Stimulated activated CD8-positive, alpha-beta memory T cell treated with anti-CD3 and anti-CD28 coated beads, Interleukin-2, amount 100 ng/mL, for 48 hours (primary cell): ENCODE measurements at regions not wholly inside any gene's neighbourhood (a gene's known extent, or its start where the extent isn't known, plus 50 kb on each side); places are given as distances from the start of the nearest gene placed in this dataset.
"Not testable (repeated sequence)": the region's sequence is repeated elsewhere in the genome, so short reads cannot be mapped to it uniquely, and the experiment has no call there.

ENCODE experiments used
- DNase-seq, 2 donors: peaks; one replicate each; pipeline ENCODE4 v3.0.0-alpha.2; 2020; ENCODE audit warnings: low read depth in 2 of 2

DNA sequence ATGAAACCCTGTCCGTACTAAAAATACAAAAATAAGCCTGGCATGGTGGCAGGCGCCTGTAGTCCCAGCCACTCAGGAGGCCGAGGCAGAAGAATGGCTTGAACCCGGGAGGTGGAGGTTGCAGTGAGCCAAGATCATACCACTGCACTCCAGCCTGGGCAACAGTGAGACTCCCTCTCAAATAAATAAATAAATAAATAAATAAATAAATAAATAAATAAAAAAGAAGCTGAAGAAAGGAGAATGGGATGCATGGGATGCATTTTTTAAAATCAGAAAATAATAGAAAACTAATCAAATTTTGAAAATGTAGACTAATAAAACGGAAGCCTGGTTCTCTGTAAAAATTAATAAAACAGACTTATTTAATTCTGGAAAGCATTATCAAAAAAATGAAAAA is 171.1 kb upstream of the CCNG1 start:
- not testable (repeated sequence) for DNase-seq

DNA sequence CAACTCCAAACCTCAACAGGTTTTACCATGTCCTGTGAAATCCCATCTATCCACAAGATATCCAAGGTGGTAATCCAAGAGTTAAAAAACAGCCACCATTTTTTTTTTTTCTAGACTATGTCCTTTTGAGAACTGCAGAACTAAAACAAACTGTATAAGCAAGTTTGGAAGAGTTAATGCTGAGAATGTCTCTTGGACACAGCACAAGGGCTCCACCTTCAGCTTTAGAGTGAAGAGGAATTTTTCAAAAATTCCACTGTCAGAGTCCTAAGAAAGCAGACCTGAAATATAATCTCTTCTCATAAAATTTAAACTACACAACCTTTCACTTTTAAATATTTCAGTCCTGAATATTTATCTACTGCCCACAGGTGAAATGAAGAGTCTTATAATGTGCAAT is 167.8 kb upstream of the CCNG1 start:
- no peak for DNase-seq

DNA sequence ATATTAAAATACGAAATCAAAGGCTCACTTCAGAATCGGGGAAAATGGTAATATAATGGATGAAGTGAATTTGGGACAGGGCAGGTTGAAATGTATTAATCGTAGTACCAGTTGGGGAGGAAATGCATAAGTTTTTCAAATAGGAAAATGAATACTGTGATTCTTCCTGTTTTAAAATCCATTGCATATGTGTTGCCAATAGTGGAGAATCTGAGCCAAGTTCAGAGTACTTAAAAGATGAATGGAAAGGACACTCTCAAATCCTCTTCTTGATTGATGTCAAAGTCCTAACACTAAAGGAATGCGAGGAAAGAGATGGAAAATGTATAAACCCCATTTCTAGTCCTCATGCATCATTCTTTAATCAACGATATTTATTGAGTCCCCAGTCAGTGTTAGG is 160.9 kb upstream of the CCNG1 start:
- no peak for DNase-seq

- DNase-seq, result not testable (repeated sequence)
These were observed 156.5 kb upstream of the CCNG1 start for GRCh38 chr5:163280897-163281296.

DNA sequence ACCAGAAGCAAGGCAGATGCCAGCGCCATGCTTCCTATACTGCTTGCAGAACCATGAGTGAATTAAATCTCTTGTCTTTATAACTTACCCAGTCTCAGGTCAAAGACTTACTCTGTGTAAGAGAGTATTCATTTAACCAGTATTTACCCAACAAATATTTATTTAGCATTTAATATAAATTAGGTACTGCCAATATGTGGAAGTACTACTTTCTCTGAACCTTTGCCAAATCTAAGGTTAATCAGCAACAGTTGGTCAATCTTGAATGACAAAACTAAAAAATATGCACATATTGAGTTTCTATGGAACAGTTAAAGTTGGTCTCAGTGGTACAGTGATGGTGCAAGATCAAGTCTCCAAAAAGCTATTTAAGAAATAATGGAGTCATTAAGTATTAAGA is 155.9 kb upstream of the CCNG1 start:
- no peak for DNase-seq

DNA sequence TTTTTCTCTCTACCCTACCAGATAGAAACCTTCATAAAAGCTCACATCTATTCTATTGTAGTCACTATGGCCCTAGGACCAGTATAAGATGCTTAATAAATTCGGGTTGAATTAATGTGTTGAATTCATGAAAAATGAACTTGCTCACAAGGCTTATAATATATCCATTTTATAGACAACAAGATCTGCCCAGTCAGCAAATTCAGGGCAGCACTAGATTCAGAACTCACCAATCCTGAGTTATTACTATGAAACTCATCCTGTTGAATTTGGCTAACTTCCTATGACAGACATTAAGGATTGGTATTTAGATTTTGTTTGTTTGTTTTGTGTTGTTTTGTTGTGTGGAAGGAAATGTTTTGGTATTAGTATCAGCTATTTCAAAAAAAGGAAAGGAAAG is 143.6 kb upstream of the CCNG1 start:
- DNase-seq, result no peak

GRCh38 chr5:163303718-163304117 is 133.7 kb upstream of the CCNG1 start:
- DNase-seq, result no peak

GRCh38 chr5:163305655-163306054 is 131.7 kb upstream of the CCNG1 start:
- DNase-seq, result no peak

DNA sequence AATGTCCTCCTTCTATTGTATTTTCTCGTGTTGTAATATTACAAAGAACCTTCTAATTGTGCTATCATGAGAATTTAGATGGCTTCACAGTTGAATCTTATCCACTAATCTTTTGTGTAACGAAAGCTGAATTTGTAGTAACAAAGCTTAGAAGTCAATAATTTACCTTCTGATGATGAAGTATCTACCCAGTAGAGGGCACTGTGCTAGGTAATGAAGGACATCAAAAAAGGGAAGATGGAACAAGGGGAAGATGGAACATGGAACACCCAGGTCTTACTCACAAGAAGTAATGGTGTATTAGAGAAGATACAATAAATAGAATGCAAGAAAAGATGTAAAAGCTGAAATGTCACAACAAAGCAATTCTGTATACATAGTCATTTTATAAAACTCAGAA is 131.0 kb upstream of the CCNG1 start:
- DNase-seq, result no peak

- DNase-seq, result no peak
These were observed 127.5 kb upstream of the CCNG1 start for GRCh38 chr5:163309914-163310313.

- no peak for DNase-seq
These were observed 126.4 kb upstream of the CCNG1 start for GRCh38 chr5:163310997-163311396.

DNA sequence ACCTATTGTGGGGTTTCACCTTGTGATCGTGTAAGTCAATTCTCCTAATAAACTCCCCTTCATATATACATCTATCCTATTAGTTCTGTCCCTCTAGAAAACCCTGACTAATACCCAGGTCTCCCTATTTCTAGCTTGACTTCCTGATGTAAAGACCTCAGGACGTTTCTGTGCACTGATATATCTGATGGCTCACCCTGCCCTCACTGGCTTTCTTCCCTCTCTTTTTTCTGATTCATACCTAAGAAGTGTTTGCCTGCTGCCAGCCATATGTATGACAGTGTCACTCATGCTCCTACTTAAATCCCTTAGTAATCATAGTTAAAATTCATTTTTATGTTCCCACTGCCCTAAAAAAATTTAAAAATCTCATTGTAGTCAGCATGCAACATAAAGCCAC is 124.8 kb upstream of the CCNG1 start:
- no peak for DNase-seq

GRCh38 chr5:163313049-163313448 is 124.3 kb upstream of the CCNG1 start:
- DNase-seq, result not testable (repeated sequence)

DNA sequence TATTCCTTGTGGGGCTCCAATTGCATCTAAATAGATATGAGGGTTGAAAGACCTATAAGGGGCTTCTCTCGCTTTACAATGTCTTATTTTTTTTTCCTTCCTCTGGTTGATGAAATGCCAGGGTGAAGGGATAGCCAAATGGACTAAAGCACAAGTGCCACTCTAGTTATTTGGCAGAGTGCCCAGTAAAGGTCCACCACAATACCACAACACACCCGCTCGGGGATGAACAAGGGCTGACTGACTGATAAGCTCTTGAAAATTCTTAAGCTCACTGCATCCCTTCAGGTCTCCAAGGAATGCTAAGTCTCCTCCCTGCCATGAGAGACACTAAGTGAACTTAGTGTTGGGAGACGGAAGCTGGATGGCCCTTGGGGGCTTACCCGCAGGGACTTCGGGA is 121.0 kb upstream of the CCNG1 start:
- not testable (repeated sequence) for DNase-seq

DNA sequence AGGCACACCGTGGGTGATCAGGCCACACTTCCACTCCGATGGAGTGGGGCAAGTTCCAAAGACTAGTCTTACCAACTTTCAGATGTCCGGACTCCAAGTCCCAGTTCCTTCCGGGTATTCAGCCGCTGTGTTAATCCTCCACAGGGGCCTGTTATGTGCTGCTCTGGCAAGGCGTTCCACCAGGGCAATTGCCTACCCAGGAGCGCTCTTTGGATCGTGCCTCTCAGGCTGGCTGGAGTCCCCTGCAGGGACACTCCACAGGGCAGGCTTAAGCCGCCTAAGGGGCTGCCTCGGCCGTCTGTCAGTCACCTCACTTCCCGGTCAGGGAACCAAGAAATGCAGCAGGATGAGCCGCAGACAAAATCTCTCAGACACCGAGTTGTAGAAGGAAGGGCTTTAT is 118.7 kb upstream of the CCNG1 start:
- no peak for DNase-seq

DNA sequence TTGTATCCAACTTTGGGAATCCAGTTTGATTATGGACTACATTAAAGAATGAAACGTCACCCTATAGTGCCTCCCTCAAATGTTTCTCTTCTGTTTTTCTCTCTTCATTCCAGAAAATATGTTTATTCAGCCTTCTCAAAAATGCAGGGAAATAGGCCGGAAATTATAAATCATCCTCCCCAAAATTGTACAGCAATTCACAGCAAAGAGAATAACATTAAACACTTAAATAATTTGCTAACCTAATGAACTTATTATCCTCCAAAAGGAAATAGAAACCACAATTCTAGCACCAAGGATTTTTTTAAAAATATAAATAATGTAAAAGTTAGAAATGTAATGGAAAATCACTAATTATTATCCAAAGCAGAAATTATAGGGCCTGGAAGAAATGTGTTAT is 115.9 kb upstream of the CCNG1 start:
- no peak for DNase-seq

- DNase-seq, result no peak
These were observed 106.4 kb upstream of the CCNG1 start for GRCh38 chr5:163330723-163331668.

- DNase-seq, result not testable (repeated sequence)
These were observed 101.3 kb upstream of the CCNG1 start for GRCh38 chr5:163336074-163336473.

DNA sequence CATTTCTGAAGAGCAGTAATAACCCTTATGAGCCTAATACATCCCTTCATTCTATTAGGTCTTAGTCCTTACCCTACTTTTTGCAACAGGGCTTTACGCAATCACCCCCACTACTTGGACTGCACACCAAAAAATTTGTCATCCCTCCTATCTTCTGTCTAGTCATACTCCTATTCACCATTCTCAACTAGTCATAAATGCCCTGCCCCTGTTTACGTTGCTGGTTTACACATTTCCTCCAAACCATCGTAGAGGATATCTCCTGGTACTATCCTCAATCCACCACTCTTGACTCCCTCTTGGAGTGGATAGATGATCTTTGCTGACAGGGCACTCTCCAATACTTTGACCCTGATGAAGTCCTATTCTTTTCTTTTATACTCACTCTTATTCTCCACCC is 98.2 kb upstream of the CCNG1 start:
- no peak for DNase-seq

- not testable (repeated sequence) for DNase-seq
These were observed 97.0 kb upstream of the CCNG1 start for GRCh38 chr5:163340378-163340777.

DNA sequence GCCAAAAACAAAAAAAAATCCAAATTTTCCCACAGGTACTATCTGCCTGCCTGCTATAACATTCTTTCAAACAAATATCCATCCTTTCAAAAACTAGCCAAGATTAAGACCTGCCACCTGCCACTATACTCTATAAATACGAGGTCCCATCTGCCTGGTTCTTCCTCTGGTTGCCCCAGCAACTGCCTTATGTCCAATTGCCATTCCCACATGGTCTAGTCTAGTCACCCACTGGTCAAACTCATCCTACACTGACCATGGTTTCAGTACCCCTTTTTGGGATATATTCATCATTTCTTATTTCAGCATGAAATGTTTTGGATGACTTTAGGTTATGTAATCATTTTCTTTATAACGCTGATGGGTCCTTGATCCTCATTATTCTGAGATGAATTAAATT is 95.1 kb upstream of the CCNG1 start:
- DNase-seq, result no peak

GRCh38 chr5:163345216-163345615 is 92.2 kb upstream of the CCNG1 start:
- no peak for DNase-seq

DNA sequence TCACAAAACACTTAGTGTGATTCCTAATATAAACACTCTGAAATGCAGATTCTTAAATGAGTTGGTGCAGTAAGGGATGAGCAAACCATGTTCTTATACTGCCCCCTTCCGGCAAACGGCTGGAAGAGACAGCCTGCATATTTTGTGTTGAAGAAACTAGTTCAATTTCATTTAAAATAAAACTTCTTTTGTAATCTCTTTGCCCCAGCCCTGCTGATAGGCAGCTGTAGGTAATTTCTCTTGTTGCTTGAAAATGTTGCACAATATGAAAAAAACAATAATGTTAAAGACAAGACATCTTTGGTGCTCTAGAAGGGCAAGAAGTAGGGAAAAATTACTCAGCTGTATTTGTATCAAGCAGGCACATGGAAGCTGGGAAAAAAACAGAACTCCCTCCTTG is 89.7 kb upstream of the CCNG1 start:
- peak; percentile 12 to 19 for DNase-seq

DNA sequence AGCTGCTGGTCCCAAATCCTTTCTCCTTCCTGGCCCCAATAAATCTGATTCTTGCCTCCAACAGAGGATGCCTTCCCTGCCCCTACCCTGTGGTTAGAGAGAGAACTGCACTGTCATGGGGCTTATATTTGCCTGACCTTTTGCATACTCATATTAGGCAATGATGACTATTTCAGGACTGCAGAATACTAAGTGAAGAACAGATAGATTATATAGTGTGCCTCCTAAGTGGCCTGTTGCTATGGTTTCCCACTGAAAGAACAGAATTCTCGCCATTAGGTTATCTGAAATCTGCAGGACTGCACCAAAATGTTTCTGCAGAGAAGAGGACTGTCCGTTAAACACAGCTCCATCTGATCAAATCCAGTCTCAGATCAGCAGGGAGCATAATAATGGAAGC is 87.3 kb upstream of the CCNG1 start:
- no peak for DNase-seq
